Spleen (tissue), 11 donors: ENCODE measurements at regions not wholly inside any gene's neighbourhood (a gene's known extent, or its start where the extent isn't known, plus 50 kb on each side); places are given as distances from the start of the nearest gene placed in this dataset.

Experiments used
- DNase-seq: peaks from one replicate; pipeline ENCODE4 v3.0.0-alpha.2; 2020
- H3K27ac ChIP-seq, 8 donors: fragments of 200-600 bp; sonication (generic) in 7 of 8; 1 replicate in 4 of 8; 2 replicates in 4 of 8; pipeline versions ENCODE4 v1.5.0 to v1.8.0; 2016 to 2021; ENCODE audit warnings: inconsistent platforms in 4 of 8, mild to moderate bottlenecking in 4 of 8, moderate library complexity in 1 of 8
- H3K27me3 ChIP-seq, 7 donors: fragments of 200-600 bp; sonication (generic) in 6 of 7; replicated peaks in 1 of 7; 1 replicate in 4 of 7; 2 replicates in 3 of 7; pipeline versions ENCODE4 v1.5.0 to v1.8.0; 2016 to 2021; ENCODE audit warnings: inconsistent platforms in 3 of 7, mild to moderate bottlenecking in 1 of 7
- H3K36me3 ChIP-seq, 6 donors: fragments of 200-600 bp; sonication (generic) in 5 of 6; 1 replicate in 4 of 6; 2 replicates in 2 of 6; pipeline versions ENCODE4 v1.5.0 to v1.8.0; 2016 to 2021; ENCODE audit warnings: inconsistent platforms in 2 of 6
- H3K4me1 ChIP-seq, 6 donors: fragments of 200-600 bp; sonication (generic) in 5 of 6; 1 replicate in 3 of 6; 2 replicates in 3 of 6; pipeline versions ENCODE4 v1.5.0 to v1.8.0; 2016 to 2021; ENCODE audit warnings: inconsistent platforms in 3 of 6
- H3K4me3 ChIP-seq, 8 donors: fragments of 200-600 bp; sonication (generic) in 7 of 8; 1 replicate in 4 of 8; 2 replicates in 4 of 8; pipeline versions ENCODE4 v1.5.0 to v1.8.0; 2016 to 2021; ENCODE audit warnings: inconsistent platforms in 4 of 8, mild to moderate bottlenecking in 4 of 8, moderate library complexity in 2 of 8
- H3K9me3 ChIP-seq, 8 donors: fragments of 200-600 bp; sonication (generic) in 7 of 8; 1 replicate in 4 of 8; 2 replicates in 4 of 8; pipeline versions ENCODE4 v1.5.0 to v1.8.0; 2016 to 2021; ENCODE audit warnings: inconsistent platforms in 4 of 8
- POLR2A ChIP-seq, 3 donors: fragments of 450-650 bp; IDR thresholded peaks; one replicate each; pipeline ENCODE4 v1.5.1; 2017; ENCODE audit warnings: antibody characterized with exemption in 3 of 3, mild to moderate bottlenecking in 1 of 3
- POLR2AphosphoS5 ChIP-seq, 3 donors: sonication (generic); formaldehyde crosslinking; IDR thresholded peaks; one replicate each; pipeline ENCODE4 v1.5.1; 2017; ENCODE audit warnings: antibody characterized with exemption in 3 of 3
- WGBS, 5 donors: extraction: QIAGEN DNeasy Blood & Tissue Kit in 3 of 5; methylation state at CpG; one replicate each; pipeline versions ENCODE4 v1.1.5 to v1.1.7; 2013 to 2018; 5-methylcytosine and 5-hydroxymethylcytosine counted together
- intact Hi-C: fragments of 100-400 bp; cut with DNase I; formaldehyde crosslinking; loops from one replicate; pipeline ENCODE4 v1.15.0; 2023; ENCODE audit warnings: low total_unique reads
- TF ChIP-seq, protein P1 (sequence below), 11 experiments: fragments of 200-600 bp in 7 of 11; fragments of 450-650 bp in 4 of 11; sonication (generic) in 4 of 11; IDR thresholded peaks in 8 of 11; conservative IDR thresholded peaks in 3 of 11; 1 replicate in 7 of 11; 2 replicates in 4 of 11; pipeline versions ENCODE4 v1.4.0 to v1.8.0; 2016 to 2021; ENCODE audit warnings: antibody characterized with exemption in 11 of 11, inconsistent platforms in 4 of 11, mild to moderate bottlenecking in 1 of 11
- donor health status: healthy with polysubstance abuse.
- donor health status: DM: no; HTN: no; CAD: no; lungs with moderate emphysema.
- donor health status: DM: no; HTN: no; CAD: no.
- donor health status: Bipolar disorder and iron deficiency.
- donor health status: healthy.
- donor health status: DM: no; HTN: no; CAD: no.
- donor health status: DM: yes; HTN: yes; CAD: no.

DNA sequence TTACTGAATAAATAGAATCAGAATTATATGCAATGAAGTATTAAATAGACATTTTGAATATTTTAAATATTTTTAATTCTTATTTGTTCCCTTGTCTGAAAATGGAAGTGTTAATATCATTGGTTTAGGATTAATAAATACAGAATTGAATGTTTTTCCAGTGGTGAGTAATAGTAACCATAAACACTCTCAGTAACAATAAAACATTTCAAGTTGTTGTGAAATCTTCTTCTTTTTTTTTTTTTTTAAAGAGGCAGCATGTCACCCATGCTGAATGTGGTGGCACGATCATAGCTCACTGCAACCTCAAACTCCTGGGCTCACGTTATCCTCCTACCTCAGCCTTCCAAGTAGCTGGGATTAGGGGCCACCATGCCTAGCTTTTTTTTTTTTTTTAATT is 86.2 kb upstream of the ZBTB18 start:
- Histone ChIP-seq H3K27ac (no peak overlapping the region), H3K36me3 (no peaks in the 10 kb centered on the region), H3K4me3 (no peak overlapping the region), H3K9me3 (no peaks in the 10 kb centered on the region), H3K27me3 (no peaks in the 10 kb centered on the region), H3K4me1 (peaks cover 0 to 7% (median 0%) of the 10 kb centered on the region in 6 donors)
- DNase-seq: no peak
- intact Hi-C loops: no loop called here
- TF ChIP-seq POLR2AphosphoS5 (IDR thresholded peaks at IDR 0.05) (no peak), POLR2A (IDR thresholded peaks at IDR 0.05) (no peak)
- TF ChIP-seq, protein P1, sequence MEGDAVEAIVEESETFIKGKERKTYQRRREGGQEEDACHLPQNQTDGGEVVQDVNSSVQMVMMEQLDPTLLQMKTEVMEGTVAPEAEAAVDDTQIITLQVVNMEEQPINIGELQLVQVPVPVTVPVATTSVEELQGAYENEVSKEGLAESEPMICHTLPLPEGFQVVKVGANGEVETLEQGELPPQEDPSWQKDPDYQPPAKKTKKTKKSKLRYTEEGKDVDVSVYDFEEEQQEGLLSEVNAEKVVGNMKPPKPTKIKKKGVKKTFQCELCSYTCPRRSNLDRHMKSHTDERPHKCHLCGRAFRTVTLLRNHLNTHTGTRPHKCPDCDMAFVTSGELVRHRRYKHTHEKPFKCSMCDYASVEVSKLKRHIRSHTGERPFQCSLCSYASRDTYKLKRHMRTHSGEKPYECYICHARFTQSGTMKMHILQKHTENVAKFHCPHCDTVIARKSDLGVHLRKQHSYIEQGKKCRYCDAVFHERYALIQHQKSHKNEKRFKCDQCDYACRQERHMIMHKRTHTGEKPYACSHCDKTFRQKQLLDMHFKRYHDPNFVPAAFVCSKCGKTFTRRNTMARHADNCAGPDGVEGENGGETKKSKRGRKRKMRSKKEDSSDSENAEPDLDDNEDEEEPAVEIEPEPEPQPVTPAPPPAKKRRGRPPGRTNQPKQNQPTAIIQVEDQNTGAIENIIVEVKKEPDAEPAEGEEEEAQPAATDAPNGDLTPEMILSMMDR (IDR thresholded peaks at IDR 0.05 in 8 of 11, conservative IDR thresholded peaks at IDR 0.05 in 3 of 11): no peak
- WGBS, 5 donors: 86 to 91% (median 89%) methylated on average over 2 of the region's 2 CpGs

DNA sequence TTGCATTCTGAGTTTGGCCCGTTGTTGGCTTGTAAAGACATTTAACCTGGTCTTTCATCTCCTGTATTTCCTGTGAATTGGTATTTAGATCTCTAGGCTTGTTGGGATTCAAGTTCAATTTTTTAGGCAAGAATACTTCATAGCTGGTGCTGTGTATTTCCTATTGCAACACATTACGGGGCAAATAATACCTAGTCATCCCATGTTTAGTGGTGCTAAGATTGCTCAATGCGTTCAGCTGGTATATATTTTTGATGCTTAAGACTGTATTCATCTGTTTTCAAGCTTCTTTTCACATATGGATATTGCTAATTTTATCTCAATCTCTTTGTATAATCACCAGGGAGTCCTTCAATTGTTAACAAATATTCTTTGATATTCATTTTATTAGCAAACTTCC is 87.5 kb upstream of the ZBTB18 start:
- Histone ChIP-seq H3K36me3 (no peaks in the 10 kb centered on the region), H3K27ac (no peak overlapping the region), H3K4me3 (no peak overlapping the region), H3K27me3 (no peaks in the 10 kb centered on the region), H3K4me1 (no peaks in the 10 kb centered on the region), H3K9me3 (no peaks in the 10 kb centered on the region)
- intact Hi-C loops: no loop called here
- no peak for DNase-seq
- WGBS, 5 donors: 50 to 83% (median 59%) methylated on average over 3 of the region's 3 CpGs
- TF ChIP-seq POLR2AphosphoS5 (IDR thresholded peaks at IDR 0.05) (no peak), POLR2A (IDR thresholded peaks at IDR 0.05) (no peak)
- TF ChIP-seq, protein P1 (IDR thresholded peaks at IDR 0.05 in 8 of 11, conservative IDR thresholded peaks at IDR 0.05 in 3 of 11): no peak

DNA sequence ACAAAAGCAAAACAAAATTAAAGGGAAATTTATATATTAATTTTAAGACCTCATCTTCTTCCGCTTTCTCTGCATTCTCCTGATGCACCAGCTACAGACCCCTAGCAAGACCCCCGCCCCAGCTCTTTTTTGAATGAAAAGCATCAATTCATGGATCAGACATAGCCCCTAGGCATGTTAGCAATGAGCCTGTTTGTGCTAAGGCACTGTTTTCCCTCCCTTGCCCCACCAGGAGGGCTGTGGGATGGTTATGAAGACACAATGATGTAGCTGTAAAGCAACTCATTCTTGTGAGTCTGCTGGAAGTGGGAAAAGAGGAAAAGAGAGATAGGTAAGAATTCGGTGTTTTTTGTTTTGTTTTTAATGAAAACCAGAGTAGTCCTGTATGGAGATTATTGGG is 88.5 kb upstream of the ZBTB18 start:
- H3K4me1 ChIP-seq: no peaks in the 10 kb centered on the region
- WGBS, 5 donors: 80 to 93% (median 90%) methylated on average over 3 of the region's 3 CpGs
- no peak overlapping the region for H3K4me3 ChIP-seq
- DNase-seq: no peak
- intact Hi-C loops: no loop called here
- peaks cover 0 to 6% (median 0%) of the 10 kb centered on the region in 7 donors for H3K27me3 ChIP-seq
- H3K36me3 ChIP-seq: no peaks in the 10 kb centered on the region
- TF ChIP-seq POLR2AphosphoS5 (IDR thresholded peaks at IDR 0.05): no peak
- TF ChIP-seq POLR2A (IDR thresholded peaks at IDR 0.05): no peak
- TF ChIP-seq, protein P1 (IDR thresholded peaks at IDR 0.05 in 8 of 11, conservative IDR thresholded peaks at IDR 0.05 in 3 of 11): no peak
- H3K9me3 ChIP-seq: no peaks in the 10 kb centered on the region
- H3K27ac ChIP-seq: no peak overlapping the region

DNA sequence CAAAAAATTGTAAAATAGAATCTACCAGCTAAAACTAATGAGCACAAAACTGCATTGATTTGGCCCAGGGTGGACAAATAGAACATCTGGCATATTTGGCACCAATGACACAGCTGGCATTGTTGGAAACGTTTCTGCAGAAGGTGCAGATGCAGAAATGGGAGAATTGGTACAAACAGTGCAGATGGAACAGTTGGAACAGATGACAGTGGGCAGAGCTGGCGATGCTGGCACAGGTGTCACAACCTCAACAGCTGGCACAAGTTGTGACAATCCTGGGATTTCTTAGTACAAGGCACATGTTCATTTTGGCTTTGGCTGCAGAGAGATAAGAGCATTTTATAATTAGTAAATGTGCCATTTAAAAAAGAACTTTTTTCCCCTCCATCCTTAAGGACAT is 91.1 kb upstream of the ZBTB18 start:
- Histone ChIP-seq H3K4me1 (no peaks in the 10 kb centered on the region), H3K27ac (no peak overlapping the region), H3K4me3 (no peak overlapping the region), H3K27me3 (peaks cover 0 to 6% (median 0%) of the 10 kb centered on the region in 7 donors), H3K36me3 (no peaks in the 10 kb centered on the region), H3K9me3 (no peaks in the 10 kb centered on the region)
- DNase-seq: no peak
- 61 to 74% (median 69%) methylated on average over 2 of the region's 2 CpGs for WGBS, 5 donors
- intact Hi-C loops: no loop called here
- TF ChIP-seq POLR2A (IDR thresholded peaks at IDR 0.05) (no peak), POLR2AphosphoS5 (IDR thresholded peaks at IDR 0.05) (no peak)
- TF ChIP-seq, protein P1 (IDR thresholded peaks at IDR 0.05 in 8 of 11, conservative IDR thresholded peaks at IDR 0.05 in 3 of 11): no peak
